Stimulated activated CD4-positive, alpha-beta T cell treated with anti-CD3 and anti-CD28 coated beads, Interleukin-4, amount 100 ng/mL, for 48 hours (primary cell): ENCODE measurements at regions not wholly inside any gene's neighbourhood (a gene's known extent, or its start where the extent isn't known, plus 50 kb on each side); places are given as distances from the start of the nearest gene placed in this dataset.
"Not testable (repeated sequence)": the region's sequence is repeated elsewhere in the genome, so short reads cannot be mapped to it uniquely, and the experiment has no call there.

ENCODE experiments used
- DNase-seq, 2 donors: peaks; one replicate each; pipeline ENCODE4 v3.0.0-alpha.2; 2020; ENCODE audit warnings: low read depth in 2 of 2

GRCh38 chr6:18595774-18596530 is 208.8 kb downstream of the RNF144B start:
- peak; percentile 21 to 22 for DNase-seq

DNA sequence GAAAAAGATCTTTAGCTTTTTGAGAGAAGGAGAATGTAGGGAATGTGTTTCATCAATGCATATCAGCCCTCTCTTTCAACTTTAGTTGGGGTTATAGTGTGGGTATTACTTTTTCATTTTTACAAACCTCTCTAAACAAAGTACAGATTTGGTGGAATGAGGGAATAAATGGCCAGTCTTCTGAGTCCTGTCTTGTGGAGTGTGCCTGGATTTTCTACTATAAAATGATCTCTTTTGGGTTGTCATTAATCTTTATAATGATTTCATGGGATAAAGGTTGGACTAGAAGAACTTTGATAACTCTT is 209.3 kb downstream of the RNF144B start:
- DNase-seq, result no peak

DNA sequence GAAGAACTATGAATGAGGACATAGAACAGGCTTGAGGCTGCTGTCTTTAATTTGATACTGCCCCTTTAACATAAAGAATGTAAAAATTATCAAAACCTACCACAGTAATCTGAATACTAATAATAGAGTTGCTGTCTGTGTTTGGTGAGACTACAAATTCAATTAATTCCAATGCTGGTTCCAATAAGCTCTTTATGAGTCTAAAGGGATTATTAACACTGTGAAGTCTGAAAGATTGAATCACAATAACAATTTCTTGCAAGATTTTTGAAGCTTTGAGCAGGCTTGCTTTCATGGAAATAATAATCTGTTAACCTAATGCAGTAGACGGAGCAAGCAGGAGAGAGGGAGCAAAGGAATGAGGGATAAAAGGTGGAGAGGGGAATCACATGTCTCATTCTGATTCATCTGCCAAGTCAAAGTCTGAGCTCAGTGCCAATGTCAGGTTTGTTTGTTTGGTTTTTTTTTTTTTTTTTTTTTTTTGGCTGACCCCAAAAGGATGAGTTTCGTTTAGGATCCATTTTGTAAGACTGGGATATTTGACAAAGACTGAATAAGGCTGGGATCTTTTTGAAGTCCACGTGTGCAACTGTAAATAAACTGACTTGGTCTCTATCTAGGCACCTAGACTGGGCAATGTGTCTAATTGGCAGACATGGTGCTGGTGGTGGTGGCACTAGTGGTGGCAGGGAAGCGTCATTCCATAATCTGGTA is 211.6 kb downstream of the RNF144B start:
- DNase-seq, result no peak

DNA sequence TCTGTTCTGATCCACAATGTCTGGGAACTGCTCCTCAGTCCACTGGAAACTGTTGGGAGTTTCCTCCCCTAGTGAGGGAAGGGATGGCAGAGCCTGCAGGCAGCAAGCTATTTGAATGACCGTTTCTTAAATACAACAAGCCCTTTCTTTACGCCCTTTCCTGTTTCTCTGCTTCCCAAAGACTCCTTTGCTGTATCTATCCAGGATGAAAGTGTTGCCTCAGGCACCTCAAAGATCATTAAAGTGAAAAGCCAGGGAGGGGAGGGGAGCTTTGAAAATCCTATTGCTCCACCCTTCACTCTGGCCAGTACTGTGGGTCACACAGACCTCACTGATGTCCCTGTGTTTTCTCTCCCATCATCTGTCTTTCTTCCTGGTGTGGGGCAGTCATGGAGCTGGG is 213.1 kb downstream of the RNF144B start:
- DNase-seq, result no peak

GRCh38 chr6:18601516-18602020 is 214.4 kb downstream of the RNF144B start:
- DNase-seq, result no peak

- DNase-seq, result no peak
Observed at GRCh38 chr6:18602931-18603330, 215.8 kb downstream of the RNF144B start.

DNA sequence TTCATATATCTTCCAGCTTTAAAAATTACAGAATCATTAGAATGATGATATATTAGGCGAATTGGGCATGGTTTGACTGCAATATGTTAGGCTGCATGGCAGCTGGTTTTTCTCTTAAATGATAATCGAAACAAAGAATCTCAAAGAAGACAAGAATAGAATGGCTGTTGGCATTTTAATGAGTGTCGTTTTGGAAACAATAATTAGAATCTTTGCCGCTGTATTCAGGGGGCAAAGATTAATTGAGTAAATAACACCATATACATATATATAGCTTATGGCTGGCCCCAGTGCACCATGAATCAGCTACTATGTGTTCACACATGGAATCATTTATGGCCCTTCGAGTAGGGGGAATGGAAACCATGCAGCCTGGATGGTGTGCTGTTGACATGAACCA is 216.2 kb downstream of the RNF144B start:
- DNase-seq, result no peak

GRCh38 chr6:18605841-18606240 is 218.7 kb downstream of the RNF144B start:
- DNase-seq, result no peak

GRCh38 chr6:18609715-18610114 is 222.6 kb downstream of the RNF144B start:
- no peak for DNase-seq

GRCh38 chr6:18613319-18613925 is 226.3 kb downstream of the RNF144B start:
- no peak for DNase-seq

DNA sequence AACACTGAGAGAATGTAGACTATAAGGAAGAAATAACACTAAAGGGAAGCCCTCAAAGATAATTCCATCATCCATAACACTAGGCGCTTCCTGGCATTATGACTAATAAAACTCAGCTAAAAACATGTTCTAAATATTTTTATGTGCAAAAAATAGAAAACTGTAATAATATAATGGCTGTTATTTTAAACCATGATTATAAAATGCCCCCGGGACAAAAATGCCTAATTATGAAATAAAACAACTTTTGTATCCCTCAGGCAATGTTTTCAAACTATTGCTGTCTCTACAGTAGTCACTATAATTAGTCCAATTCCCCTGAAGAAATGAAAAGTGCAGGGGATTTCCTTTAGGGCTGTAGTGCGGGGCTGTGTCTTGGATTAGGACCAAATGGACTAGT is 242.4 kb downstream of the RNF144B start:
- DNase-seq, result no peak

GRCh38 chr6:18632670-18633410 is 245.7 kb downstream of the RNF144B start:
- no peak for DNase-seq

DNA sequence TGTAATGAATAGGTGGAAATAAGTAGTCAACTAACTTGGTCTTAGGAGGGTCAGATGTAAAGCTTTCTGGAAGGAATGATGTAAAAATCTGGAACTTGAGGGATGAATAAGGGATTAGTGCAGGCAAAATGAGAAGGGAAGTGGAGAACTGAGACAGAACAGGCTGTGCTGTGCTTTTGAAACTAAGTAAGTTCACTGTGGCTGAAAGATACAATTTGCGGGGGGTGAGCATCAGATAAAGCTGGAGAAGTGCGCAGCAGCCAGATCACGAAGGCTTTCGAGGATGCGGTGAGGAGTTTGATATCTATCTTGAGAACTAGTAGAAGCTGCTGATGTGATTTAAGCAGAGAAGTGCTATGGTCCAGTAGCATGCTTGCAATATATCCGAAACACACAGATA is 247.8 kb downstream of the RNF144B start:
- DNase-seq, result no peak

DNA sequence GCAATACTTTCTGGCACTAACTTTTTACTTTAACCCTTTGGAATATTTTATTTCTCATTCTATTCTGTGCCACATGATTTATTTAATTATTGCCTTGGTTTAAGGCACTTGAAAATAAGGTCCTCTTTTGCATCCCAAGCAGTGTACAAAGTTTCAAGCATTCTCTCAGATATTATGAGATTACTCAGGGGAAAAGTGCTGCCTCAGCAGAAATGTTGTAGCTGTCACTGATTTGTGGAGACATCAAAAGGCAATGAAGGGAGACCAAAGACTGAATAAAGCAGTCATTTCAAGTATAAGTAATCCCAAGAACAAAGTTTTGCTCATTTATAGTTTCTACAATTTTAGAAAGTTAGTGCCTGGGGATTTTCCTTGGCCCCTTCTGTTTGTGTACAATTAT is 253.0 kb downstream of the RNF144B start:
- DNase-seq, result no peak

- DNase-seq, result no peak
Observed at GRCh38 chr6:18640754-18641153, 253.6 kb downstream of the RNF144B start.

DNA sequence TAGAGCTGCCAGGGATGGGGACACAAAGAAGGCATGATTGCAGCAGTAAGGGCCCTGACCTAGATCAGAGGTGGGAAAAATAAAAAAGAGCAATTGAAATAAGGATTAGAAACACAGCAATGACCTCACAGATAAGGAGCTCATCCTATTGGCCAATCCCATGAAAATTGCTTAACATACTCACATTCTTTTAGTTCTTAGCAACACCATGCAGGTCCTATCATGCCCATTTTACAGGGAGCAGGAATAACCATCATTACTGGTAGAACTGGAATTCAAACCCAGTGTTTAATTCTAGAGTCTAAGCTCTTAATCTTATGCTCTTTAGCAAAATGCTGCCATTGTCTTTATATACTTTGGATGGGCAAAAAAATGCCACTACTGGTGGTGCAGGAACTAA is 267.7 kb downstream of the RNF144B start:
- DNase-seq, result no peak

- DNase-seq, result no peak
Observed at GRCh38 chr6:18656506-18656905, 269.4 kb downstream of the RNF144B start.

- not testable (repeated sequence) for DNase-seq
Observed at GRCh38 chr6:18659994-18660393, 272.8 kb downstream of the RNF144B start.

DNA sequence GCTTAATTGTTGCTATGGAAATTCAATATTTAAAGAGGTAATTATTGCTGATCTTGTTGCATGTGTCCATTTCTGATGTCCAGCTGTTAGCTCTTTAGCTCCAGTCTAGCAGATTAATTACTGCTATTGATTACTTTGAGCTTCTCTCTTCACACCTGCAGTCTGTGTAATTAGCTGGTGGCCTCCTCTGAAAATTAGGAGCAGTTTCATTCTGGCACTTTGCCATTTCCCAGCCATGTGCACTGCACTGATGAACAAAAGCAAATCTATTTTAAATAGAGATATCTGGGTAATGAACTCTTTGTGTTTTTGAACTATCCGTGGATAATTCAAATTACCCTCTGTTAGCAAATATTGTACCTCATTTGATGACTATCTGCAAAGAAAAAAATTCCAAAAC is 275.9 kb downstream of the RNF144B start:
- no peak for DNase-seq

DNA sequence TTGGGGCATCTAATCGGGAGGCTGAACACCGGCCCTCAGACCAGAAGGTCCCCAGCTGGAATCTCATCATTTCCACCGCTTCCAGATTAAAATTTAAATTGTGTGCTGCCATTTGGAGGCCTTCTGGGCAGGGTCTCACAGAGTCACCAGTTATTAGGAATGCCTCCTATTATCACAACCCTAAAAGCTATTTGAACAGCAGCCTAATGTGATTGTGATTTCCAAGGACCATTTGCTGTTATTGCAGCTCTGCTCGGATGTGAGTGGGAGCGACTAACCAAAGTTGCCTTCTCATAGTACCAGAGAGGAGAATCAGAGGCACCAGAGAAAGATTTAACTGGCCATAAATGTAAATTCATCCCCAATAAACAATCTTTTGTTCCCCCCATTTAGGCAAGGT is 277.3 kb downstream of the RNF144B start:
- DNase-seq, result no peak

DNA sequence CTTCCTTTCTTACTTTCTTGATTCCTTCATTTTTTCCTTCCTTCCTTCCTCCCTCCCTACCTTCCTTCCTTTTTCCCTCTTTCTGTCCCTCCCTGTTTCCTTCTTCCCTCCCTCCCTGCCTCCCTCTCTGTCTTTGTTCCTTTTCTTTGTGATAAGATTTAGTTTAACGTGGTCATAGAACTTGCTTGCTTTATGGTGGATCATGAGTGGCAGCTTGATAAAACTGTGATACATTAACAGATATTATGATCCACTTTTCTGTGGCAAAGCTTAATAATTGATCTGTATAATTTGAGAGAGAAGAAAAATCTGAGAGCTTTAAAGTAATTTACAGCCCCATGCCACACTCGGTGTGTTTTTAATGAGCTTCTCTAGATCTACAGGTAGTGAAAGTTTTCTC is 280.5 kb downstream of the RNF144B start:
- no peak for DNase-seq

- no peak for DNase-seq
Observed at GRCh38 chr6:18668994-18669393, 281.8 kb downstream of the RNF144B start.
